DOHH2 (cell line): ENCODE measurements at regions not wholly inside any gene's neighbourhood (a gene's known extent, or its start where the extent isn't known, plus 50 kb on each side); places are given as distances from the start of the nearest gene placed in this dataset.

Source experiments
- H3F3A ChIP-seq: fragments of 200-600 bp; sonication (generic), shearing (Covaris generic); 2 replicates; pipeline ENCODE4 v1.6.0; 2016; ENCODE audit warnings: antibody characterized with exemption, mild to moderate bottlenecking; ENCODE audit not compliant: control insufficient read depth, insufficient read depth
- H3K27ac ChIP-seq: fragments of 200-600 bp; sonication (generic); 2 replicates; pipeline ENCODE4 v1.5.1; 2014; ENCODE audit warnings: low read depth, mild to moderate bottlenecking, low read length, moderate library complexity
- H3K27me3 ChIP-seq: fragments of 200-600 bp; sonication (generic); 2 replicates; pipeline ENCODE4 v1.6.1; 2014; ENCODE audit warnings: mild to moderate bottlenecking, low read length, mixed read lengths; ENCODE audit not compliant: control insufficient read depth
- H3K36me3 ChIP-seq: fragments of 200-600 bp; sonication (generic); 2 replicates; pipeline ENCODE4 v1.6.1; 2014; ENCODE audit warnings: mild to moderate bottlenecking, low read length, moderate library complexity, mixed read lengths; ENCODE audit not compliant: control insufficient read depth
- H3K4me1 ChIP-seq: fragments of 200-600 bp; sonication (generic); 2 replicates; pipeline ENCODE4 v1.6.1; 2014; ENCODE audit warnings: mild to moderate bottlenecking, low read length, mixed read lengths; ENCODE audit not compliant: control insufficient read depth
- H3K4me2 ChIP-seq: fragments of 200-600 bp; sonication (generic); 2 replicates; pipeline ENCODE4 v1.6.0; 2014; ENCODE audit warnings: mild to moderate bottlenecking, low read length, moderate library complexity
- H3K4me3 ChIP-seq: fragments of 200-600 bp; sonication (generic); 2 replicates; pipeline ENCODE4 v1.5.1; 2014; ENCODE audit warnings: mild to moderate bottlenecking, low read length, mixed read lengths
- H3K79me2 ChIP-seq: fragments of 200-600 bp; sonication (generic); 2 replicates; pipeline ENCODE4 v1.6.1; 2014; ENCODE audit warnings: mild to moderate bottlenecking, low read length, mixed read lengths; ENCODE audit not compliant: control insufficient read depth
- H3K9me2 ChIP-seq: fragments of 200-600 bp; sonication (generic); replicated peaks from 2 replicates; pipeline ENCODE4 v1.6.1; 2014; ENCODE audit warnings: mild to moderate bottlenecking, low read length, mixed read lengths; ENCODE audit not compliant: control insufficient read depth
- H3K9me3 ChIP-seq: fragments of 200-600 bp; sonication (generic); 2 replicates; pipeline ENCODE4 v1.6.1; 2014; ENCODE audit warnings: antibody characterized with exemption, low read length, mixed read lengths; ENCODE audit not compliant: control insufficient read depth, insufficient read depth
- H4K20me1 ChIP-seq: fragments of 200-600 bp; sonication (generic); 2 replicates; pipeline ENCODE4 v1.6.0; 2014; ENCODE audit warnings: low read depth, mild to moderate bottlenecking, antibody characterized with exemption, low read length, moderate library complexity; ENCODE audit not compliant: control insufficient read depth, insufficient read depth
- EZH2phosphoT487 ChIP-seq: fragments of 200-600 bp; sonication (generic); IDR thresholded peaks from 2 replicates; pipeline ENCODE4 v1.6.1; 2017; ENCODE audit warnings: borderline replicate concordance, mild to moderate bottlenecking, antibody characterized with exemption, low read length, moderate library complexity, mixed read lengths
- TF ChIP-seq, protein P1 (sequence below): fragments of 200-600 bp; sonication (generic); IDR thresholded peaks from one replicate; pipeline ENCODE4 v1.5.1; 2014; ENCODE audit warnings: antibody characterized with exemption, mild to moderate bottlenecking, low read depth, low read length; ENCODE audit not compliant: poor library complexity, severe bottlenecking

DNA sequence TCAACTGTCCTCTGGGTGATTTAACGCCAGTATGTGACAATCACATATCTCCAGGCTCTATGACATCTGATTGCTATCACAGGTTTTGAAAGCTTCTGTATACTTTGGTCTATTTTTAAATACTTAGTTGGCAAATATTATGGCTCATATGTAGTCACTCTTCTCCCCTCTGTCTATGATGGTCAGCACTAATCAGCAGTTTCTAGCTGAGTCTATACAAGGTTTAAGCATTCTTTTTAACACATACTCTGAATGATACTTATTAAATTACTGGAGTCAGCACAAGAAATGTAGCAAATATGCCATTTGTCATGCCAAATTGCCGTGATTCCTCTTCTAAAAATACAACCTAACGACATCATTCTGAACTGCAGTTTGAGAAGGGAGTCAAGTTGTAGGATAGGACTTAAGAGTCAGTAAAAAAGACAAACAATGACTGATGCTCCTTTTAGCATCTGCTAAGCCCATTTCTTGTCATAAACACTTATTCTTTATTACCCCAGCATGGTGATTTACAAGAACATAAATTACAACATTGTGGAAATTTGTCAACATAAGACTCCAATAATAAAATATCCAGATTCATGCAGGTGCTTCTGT is 947.8 kb downstream of the XPNPEP1 start:
- Histone ChIP-seq H3K4me3 (no peak overlapping the region), H3K79me2 (no peaks in the 10 kb centered on the region), H3K9me2 (no peaks in the 10 kb centered on the region), H3K4me1 (no peaks in the 10 kb centered on the region), H3K36me3 (no peaks in the 10 kb centered on the region), H4K20me1 (no peaks in the 10 kb centered on the region), H3K9me3 (no peaks in the 10 kb centered on the region), H3K27ac (no peak overlapping the region), H3K27me3 (no peaks in the 10 kb centered on the region), H3K4me2 (no peak overlapping the region), H3F3A (no peaks in the 10 kb centered on the region)
- no peak for TF ChIP-seq EZH2phosphoT487
- TF ChIP-seq, protein P1, sequence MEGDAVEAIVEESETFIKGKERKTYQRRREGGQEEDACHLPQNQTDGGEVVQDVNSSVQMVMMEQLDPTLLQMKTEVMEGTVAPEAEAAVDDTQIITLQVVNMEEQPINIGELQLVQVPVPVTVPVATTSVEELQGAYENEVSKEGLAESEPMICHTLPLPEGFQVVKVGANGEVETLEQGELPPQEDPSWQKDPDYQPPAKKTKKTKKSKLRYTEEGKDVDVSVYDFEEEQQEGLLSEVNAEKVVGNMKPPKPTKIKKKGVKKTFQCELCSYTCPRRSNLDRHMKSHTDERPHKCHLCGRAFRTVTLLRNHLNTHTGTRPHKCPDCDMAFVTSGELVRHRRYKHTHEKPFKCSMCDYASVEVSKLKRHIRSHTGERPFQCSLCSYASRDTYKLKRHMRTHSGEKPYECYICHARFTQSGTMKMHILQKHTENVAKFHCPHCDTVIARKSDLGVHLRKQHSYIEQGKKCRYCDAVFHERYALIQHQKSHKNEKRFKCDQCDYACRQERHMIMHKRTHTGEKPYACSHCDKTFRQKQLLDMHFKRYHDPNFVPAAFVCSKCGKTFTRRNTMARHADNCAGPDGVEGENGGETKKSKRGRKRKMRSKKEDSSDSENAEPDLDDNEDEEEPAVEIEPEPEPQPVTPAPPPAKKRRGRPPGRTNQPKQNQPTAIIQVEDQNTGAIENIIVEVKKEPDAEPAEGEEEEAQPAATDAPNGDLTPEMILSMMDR = no peak

DNA sequence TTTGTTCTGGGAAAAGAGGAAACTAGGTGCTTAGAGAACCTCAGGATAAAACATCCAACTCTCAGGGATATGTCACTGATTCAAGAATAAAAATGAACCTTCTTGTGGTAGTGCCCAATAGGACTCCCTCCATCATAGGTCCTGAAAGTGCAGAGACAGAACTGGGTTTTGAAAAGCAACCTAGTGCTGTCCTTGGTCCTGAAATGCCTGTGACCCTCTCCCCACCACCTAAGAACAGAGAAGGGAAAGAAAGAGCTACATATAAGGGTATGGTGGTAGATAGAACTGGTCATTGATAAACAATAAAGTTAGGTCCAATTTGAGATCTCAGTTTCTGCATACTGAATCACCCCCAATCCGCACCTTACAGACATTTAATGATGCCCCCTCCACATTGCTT is 953.3 kb downstream of the XPNPEP1 start:
- Histone ChIP-seq H3K27ac (no peak overlapping the region), H4K20me1 (no peaks in the 10 kb centered on the region), H3K4me2 (no peak overlapping the region), H3K9me3 (no peaks in the 10 kb centered on the region), H3K36me3 (no peaks in the 10 kb centered on the region), H3K79me2 (no peaks in the 10 kb centered on the region), H3F3A (no peaks in the 10 kb centered on the region), H3K9me2 (no peaks in the 10 kb centered on the region), H3K4me1 (no peaks in the 10 kb centered on the region), H3K4me3 (no peak overlapping the region), H3K27me3 (no peaks in the 10 kb centered on the region)
- no peak for TF ChIP-seq EZH2phosphoT487
- TF ChIP-seq, protein P1 = no peak

- no peaks in the 10 kb centered on the region for H3K9me2 ChIP-seq
- H3K27ac ChIP-seq = no peak overlapping the region
- no peaks in the 10 kb centered on the region for H4K20me1 ChIP-seq
- no peaks in the 10 kb centered on the region for H3F3A ChIP-seq
- H3K79me2 ChIP-seq = no peaks in the 10 kb centered on the region
- no peak overlapping the region for H3K4me3 ChIP-seq
- no peaks in the 10 kb centered on the region for H3K27me3 ChIP-seq
- TF ChIP-seq EZH2phosphoT487 = no peak
- TF ChIP-seq, protein P1 = no peak
- H3K4me2 ChIP-seq = no peak overlapping the region
- H3K4me1 ChIP-seq = no peaks in the 10 kb centered on the region
- no peaks in the 10 kb centered on the region for H3K9me3 ChIP-seq
- H3K36me3 ChIP-seq = no peaks in the 10 kb centered on the region
Measured at GRCh38 chr10:108966411-108966810, 956.9 kb downstream of the XPNPEP1 start.
